ENCODE measurements at regions not wholly inside any gene's neighbourhood (a gene's known extent, or its start where the extent isn't known, plus 50 kb on each side); places are given as distances from the start of the nearest gene placed in this dataset.
A peak's percentile ranks its signal among the peaks of the same experiment; 100 is the strongest.

DNA sequence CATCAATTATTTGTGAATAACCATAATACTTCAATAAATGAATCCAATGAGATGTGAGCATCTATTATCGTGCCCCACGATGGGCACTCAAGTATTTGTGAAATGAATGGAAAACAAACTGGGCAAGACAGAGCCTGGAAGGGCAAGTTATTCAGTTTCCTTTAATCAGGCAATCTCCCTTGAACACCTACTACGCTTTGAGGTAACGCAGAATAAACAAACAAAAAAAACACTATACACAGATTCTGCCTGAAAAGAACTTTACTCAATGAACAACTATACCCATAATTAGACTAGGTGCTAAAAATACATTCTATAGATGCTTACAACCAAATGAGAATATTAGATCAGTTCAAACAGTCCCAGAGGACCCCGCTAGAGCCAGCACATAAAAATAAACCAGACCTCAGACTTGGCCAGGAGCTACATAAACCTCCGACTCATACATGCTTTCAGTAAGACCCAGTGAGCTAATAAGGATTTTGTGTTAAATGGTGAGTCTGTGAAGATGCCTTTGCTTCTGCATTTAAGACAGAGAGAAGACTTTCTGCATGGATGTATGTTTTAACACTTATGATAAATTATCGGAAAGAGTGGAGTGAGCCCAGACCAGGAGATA is 121.3 kb downstream of the MPP7 start:
- Histone ChIP-seq H3K36me3 (no peaks in the 10 kb centered on the region), H3K27ac (peak overlapping the region in 1 of 5 donors; percentile 47), H3K4me3 (no peak overlapping the region), H3K4me1 (peaks cover 0 to 25% (median 16%) of the 10 kb centered on the region in 4 donors), H3K27me3 (no peaks in the 10 kb centered on the region), H3K9me3 (no peaks in the 10 kb centered on the region)
- 55 to 82% (median 66%) methylated on average over 7 of the region's 7 CpGs for WGBS, 5 donors
- intact Hi-C loops (cut with DNase I; ENCODE audit: low total_unique reads), result no loop called here
- TF ChIP-seq EP300 (IDR thresholded peaks at IDR 0.05) (no peak), CTCF (IDR thresholded peaks at IDR 0.05) (no peak), POLR2A (IDR thresholded peaks at IDR 0.05) (no peak), POLR2AphosphoS5 (IDR thresholded peaks at IDR 0.05) (no peak)
- DNase-seq, result peak in 1 of 2 donors; percentile 55

GRCh38 chr10:28180654-28181053 is 122.2 kb downstream of the MPP7 start:
- no peak overlapping the region for H3K27ac ChIP-seq
- no peaks in the 10 kb centered on the region for H3K27me3 ChIP-seq
- no peak for TF ChIP-seq POLR2AphosphoS5 (IDR thresholded peaks at IDR 0.05)
- no peak for TF ChIP-seq CTCF (IDR thresholded peaks at IDR 0.05)
- no peak for TF ChIP-seq EP300 (IDR thresholded peaks at IDR 0.05)
- TF ChIP-seq POLR2A (IDR thresholded peaks at IDR 0.05), result no peak
- H3K4me1 ChIP-seq, result peaks cover 0 to 25% (median 16%) of the 10 kb centered on the region in 4 donors
- intact Hi-C loops (cut with DNase I; ENCODE audit: low total_unique reads), result no loop called here
- H3K9me3 ChIP-seq, result no peaks in the 10 kb centered on the region
- H3K36me3 ChIP-seq, result no peaks in the 10 kb centered on the region
- no peak for DNase-seq
- WGBS, 5 donors, result 60 to 73% (median 63%) methylated on average over 4 of the region's 4 CpGs
- no peak overlapping the region for H3K4me3 ChIP-seq

DNA sequence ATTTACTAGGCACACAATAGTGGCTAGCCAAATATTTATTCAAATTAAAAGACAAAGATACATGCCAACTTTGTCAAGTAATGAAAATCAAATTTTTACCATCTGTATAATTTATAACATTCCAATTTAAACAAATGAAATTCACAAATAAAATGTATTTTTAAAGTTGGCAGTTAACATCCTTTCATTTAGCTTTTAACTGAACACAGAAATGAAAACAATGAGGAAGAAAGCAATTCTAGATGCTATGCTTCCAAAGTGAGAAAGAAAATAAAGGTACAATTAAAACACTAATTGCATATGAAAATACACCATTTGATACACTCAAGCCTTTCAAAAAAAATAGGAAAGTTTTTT is 123.1 kb downstream of the MPP7 start:
- Histone ChIP-seq H3K36me3 (no peaks in the 10 kb centered on the region), H3K27ac (no peak overlapping the region), H3K4me3 (no peak overlapping the region), H3K27me3 (no peaks in the 10 kb centered on the region), H3K4me1 (peaks cover 0 to 25% (median 16%) of the 10 kb centered on the region in 4 donors), H3K9me3 (no peaks in the 10 kb centered on the region)
- no peak for DNase-seq
- TF ChIP-seq POLR2AphosphoS5 (IDR thresholded peaks at IDR 0.05) (no peak), POLR2A (IDR thresholded peaks at IDR 0.05) (no peak), CTCF (IDR thresholded peaks at IDR 0.05) (peak in 3 of 7 experiments; percentile 5 to 46 (median 41))
- intact Hi-C loops (cut with DNase I; ENCODE audit: low total_unique reads), result loop anchor here (5.0 kb wide), 1 partner anchor 437 kb away; no protein-coding TSS in a partner anchor

- H3K36me3 ChIP-seq, result no peaks in the 10 kb centered on the region
- peaks cover 0 to 25% (median 16%) of the 10 kb centered on the region in 4 donors for H3K4me1 ChIP-seq
- TF ChIP-seq POLR2A (IDR thresholded peaks at IDR 0.05), result no peak
- peak in 3 of 7 experiments; percentile 59 to 81 (median 73) for TF ChIP-seq CTCF (IDR thresholded peaks at IDR 0.05)
- no peak for TF ChIP-seq POLR2AphosphoS5 (IDR thresholded peaks at IDR 0.05)
- TF ChIP-seq EP300 (IDR thresholded peaks at IDR 0.05), result no peak
- no peaks in the 10 kb centered on the region for H3K27me3 ChIP-seq
- H3K9me3 ChIP-seq, result no peaks in the 10 kb centered on the region
- peak overlapping the region in 1 of 4 donors; percentile 22 for H3K4me3 ChIP-seq
- intact Hi-C loops (cut with DNase I; ENCODE audit: low total_unique reads), result loop anchor here (5.0 kb wide), 1 partner anchor 437 kb away; no protein-coding TSS in a partner anchor
- peak overlapping the region in 1 of 5 donors; percentile 73 for H3K27ac ChIP-seq
- 18 to 25% (median 21%) methylated on average over 4 of the region's 4 CpGs for WGBS, 5 donors
- peak in 1 of 2 donors; percentile 78 for DNase-seq
Observed at GRCh38 chr10:28179006-28179742, 123.7 kb downstream of the MPP7 start.
